ENCODE measurements at regions not wholly inside any gene's neighbourhood (a gene's known extent, or its start where the extent isn't known, plus 50 kb on each side); places are given as distances from the start of the nearest gene placed in this dataset.
A peak's percentile ranks its signal among the peaks of the same experiment; 100 is the strongest.

DNA sequence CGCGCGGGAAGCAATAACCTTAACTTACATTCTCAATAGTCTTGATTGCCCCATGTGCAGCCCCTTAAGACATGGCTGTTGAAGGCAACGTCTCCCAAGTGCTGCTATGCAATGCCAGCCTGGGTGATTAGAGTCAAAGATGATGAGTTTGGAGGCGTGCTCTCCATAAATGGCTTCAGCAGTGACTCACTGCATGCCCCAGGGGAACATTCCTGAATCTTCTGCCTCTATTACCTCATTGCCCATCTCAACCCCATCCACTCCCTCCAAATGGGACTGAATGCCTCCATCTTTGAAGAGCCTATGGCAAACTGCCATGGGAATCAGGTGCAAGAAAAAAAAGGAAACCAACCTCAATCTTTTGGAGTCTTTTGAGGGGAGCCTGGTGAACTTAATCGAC, 282.8 kb downstream of the SNX10 start:
- Mint-ChIP-seq H3K36me3 (peaks cover 4 to 22% of the 10 kb centered on the region in 2 donors), H3K27ac (no peak overlapping the region), H3K9me3 (peaks cover 3 to 16% (median 10%) of the 10 kb centered on the region in 7 donors), H3K4me1 (no peaks in the 10 kb centered on the region), H3K27me3 (peaks cover 31 to 72% (median 44%) of the 10 kb centered on the region in 3 donors), H3K4me3 (no peak overlapping the region)
- DNase-seq (no peak), ATAC-seq (ENCODE audit: low read depth in 2 of 2) (no peak)

DNA sequence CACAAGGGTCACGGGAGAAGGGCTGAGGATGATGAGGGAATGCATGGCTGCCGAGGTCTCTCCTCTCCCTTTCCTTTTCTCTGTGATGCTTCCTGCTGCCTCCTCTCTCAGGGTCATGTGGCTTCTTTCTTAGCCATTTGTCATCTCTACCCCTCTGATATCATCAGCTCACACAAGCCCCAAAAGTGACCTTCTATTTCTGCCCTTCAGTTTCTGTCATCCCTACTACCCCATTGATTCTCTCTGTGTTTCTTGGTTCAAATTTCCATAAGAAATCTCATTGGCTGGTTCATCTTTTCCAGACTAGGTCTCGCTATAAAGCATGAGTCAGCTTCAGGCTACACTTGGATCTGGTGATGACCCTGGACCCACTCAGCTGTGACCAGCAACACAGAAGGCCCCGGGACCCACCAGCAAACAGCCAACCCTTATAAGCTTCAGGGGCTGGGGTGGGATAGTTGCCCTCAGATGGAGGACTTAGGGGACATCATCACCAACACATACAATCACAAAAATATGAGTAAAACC, 284.3 kb downstream of the SKAP2 start:
- Mint-ChIP-seq H3K27ac (no peak overlapping the region), H3K9me3 (peaks cover 0 to 3% (median 0%) of the 10 kb centered on the region in 7 donors), H3K36me3 (peaks cover 0 to 7% of the 10 kb centered on the region in 2 donors), H3K27me3 (peaks cover 34 to 72% (median 45%) of the 10 kb centered on the region in 3 donors), H3K4me3 (no peak overlapping the region), H3K4me1 (no peaks in the 10 kb centered on the region)
- ATAC-seq (ENCODE audit: low read depth in 2 of 2) (no peak), DNase-seq (no peak)

DNA sequence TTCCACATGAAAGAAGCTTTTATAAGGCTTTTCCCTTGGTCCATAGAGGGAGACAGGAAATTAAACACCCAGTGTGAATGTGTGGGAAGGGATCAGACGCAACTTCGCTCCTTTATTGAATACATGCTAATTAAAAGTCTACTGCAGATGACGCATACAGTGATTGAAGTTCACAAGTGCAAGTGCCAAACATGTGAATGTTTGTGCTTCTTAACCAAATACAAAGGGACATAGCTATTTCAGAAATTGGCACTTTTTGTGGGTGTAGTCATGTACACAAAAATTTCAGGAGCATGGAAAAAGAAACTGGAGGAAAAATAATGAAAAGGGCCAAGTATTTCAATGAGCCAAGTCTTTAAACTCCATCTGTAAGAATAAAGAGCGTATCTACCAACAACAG, 283.7 kb downstream of the SKAP2 start:
- no peak for ATAC-seq (ENCODE audit: low read depth in 2 of 2)
- Mint-ChIP-seq H3K36me3 (peaks cover 0 to 7% of the 10 kb centered on the region in 2 donors), H3K27me3 (peaks cover 34 to 67% (median 43%) of the 10 kb centered on the region in 3 donors)

DNA sequence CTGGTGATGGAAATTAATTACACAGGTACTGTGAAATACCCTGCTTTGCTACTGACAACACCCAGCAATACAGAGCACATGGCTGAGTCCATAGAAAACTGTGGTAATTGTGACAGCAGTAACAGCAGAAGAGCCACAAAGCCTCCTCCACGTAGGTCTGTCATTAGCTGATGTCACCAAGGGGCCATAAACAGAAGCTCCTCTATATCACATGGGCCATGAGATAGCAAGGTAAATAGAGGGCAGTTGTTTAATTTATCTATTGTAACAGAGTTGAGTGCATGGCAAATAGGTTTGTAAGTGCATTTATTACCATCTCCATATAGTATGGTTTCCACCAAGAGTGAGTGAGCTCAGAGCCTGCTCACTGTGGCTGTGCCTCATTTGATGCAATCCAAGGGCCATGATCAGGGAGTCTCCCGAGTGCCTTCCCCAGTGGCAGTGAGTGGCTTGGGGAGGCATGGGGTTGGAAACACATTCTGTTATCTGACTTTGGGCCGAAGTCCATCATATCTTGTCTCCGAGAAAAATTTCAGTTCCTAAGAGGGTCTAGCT, 281.2 kb downstream of the SKAP2 start:
- no peak for DNase-seq
- Mint-ChIP-seq H3K27me3 (peaks cover 20 to 43% (median 30%) of the 10 kb centered on the region in 3 donors), H3K36me3 (peaks cover 0 to 6% of the 10 kb centered on the region in 2 donors), H3K4me3 (no peak overlapping the region), H3K4me1 (peaks cover 5 to 17% (median 16%) of the 10 kb centered on the region in 3 donors), H3K9me3 (peaks cover 0 to 3% (median 0%) of the 10 kb centered on the region in 7 donors), H3K27ac (no peak overlapping the region)
- ATAC-seq (ENCODE audit: low read depth in 2 of 2): no peak

More for the DNA sequence above, 283.7 kb downstream of the SKAP2 start:
- Mint-ChIP-seq H3K27ac (peak overlapping the region in 1 of 6 donors; percentile 59), H3K4me1 (no peaks in the 10 kb centered on the region), H3K9me3 (peaks cover 0 to 3% (median 0%) of the 10 kb centered on the region in 7 donors), H3K4me3 (no peak overlapping the region)
- no peak for DNase-seq

DNA sequence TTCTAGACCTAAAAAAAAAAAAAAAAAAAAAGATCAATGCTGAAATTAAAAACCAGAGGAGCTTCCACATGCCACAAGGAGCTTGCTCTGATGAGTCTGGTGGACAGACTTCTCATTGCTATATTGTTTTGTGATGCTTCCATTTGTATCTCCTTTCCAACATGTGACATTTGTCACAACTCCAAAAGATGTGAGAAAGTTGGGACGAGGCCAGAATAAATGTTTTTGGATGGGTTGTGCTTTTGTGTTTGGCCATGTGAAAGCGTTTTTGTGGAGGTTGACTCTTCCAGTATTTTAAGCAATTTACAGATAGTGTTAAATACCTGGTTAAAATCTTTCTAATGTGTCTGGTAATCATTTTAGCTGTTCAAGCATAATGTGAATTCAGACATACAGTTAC, 280.1 kb downstream of the SKAP2 start:
- no peak overlapping the region for H3K4me3 Mint-ChIP-seq
- peaks cover 15 to 31% (median 26%) of the 10 kb centered on the region in 3 donors for H3K27me3 Mint-ChIP-seq

DNA sequence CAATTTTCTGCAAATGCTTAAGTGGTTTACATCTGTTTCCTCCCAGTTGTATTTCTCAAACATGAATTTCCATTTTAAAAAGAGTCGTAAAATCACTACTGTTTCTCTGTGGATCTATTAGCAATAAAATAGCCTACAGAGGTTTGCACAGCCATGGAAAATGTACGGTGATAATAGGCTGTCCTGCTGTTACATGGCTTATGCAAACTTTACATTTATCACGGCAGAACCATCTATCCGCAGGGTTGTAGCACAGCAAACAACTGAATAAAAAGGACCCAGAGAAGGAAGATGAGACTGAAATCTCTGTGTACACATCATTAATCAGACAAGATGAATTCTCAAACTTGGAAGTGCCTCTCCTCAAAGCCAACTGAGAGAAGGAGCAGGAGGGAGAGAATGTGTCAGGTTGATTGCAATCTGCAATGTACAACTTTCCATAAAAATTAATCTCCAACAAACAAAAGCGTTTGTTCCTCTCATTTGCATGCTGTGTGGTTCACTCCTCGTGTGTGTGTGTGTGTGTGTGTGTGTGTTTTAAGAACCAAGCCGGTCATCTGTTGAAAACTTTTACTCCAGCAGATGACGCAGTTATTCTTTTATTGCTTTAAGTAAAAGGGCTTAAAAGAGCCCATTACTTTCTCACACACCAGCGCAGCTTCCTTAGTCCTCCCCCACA, 279.3 kb downstream of the SKAP2 start:
- no peak overlapping the region for H3K4me3 Mint-ChIP-seq
- peaks cover 0 to 2% (median 0%) of the 10 kb centered on the region in 7 donors for H3K9me3 Mint-ChIP-seq
- peaks cover 8 to 23% (median 21%) of the 10 kb centered on the region in 3 donors for H3K27me3 Mint-ChIP-seq
- no peak overlapping the region for H3K27ac Mint-ChIP-seq
- peaks cover 5 to 24% (median 20%) of the 10 kb centered on the region in 3 donors for H3K4me1 Mint-ChIP-seq
- DNase-seq (no peak), ATAC-seq (ENCODE audit: low read depth in 2 of 2) (no peak)
- no peaks in the 10 kb centered on the region for H3K36me3 Mint-ChIP-seq

More for the DNA sequence above, 280.1 kb downstream of the SKAP2 start:
- Mint-ChIP-seq H3K27ac (no peak overlapping the region), H3K4me1 (peaks cover 5 to 21% (median 20%) of the 10 kb centered on the region in 3 donors), H3K9me3 (peaks cover 0 to 2% (median 0%) of the 10 kb centered on the region in 7 donors), H3K36me3 (no peaks in the 10 kb centered on the region)
- ATAC-seq (ENCODE audit: low read depth in 2 of 2) (no peak), DNase-seq (no peak)

DNA sequence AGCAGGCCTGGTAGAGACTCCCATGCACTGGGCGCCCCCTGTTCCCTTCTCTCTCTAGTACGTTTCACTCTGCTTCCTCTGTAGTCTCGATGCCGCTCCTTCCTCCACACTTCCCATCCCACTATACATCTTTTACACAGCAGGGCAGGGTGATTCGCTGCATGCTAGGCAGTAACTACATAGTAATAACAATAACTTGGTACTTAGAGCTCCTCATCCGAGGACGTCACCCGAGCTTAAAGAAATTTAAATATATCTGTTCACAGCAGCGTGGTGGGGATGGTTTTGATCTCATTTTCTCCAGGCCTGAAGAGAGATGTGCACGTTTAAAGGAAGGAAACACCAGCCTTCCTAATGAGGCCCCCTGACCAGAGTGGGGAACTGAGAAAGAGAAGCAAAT, 276.9 kb downstream of the SKAP2 start:
- DNase-seq: no peak
- peaks cover 0 to 2% (median 0%) of the 10 kb centered on the region in 7 donors for H3K9me3 Mint-ChIP-seq
- H3K27ac Mint-ChIP-seq: no peak overlapping the region
- H3K36me3 Mint-ChIP-seq: no peaks in the 10 kb centered on the region
- peaks cover 0 to 13% (median 0%) of the 10 kb centered on the region in 3 donors for H3K27me3 Mint-ChIP-seq
- peak in 1 of 2 donors; percentile 9 for ATAC-seq (ENCODE audit: low read depth in 2 of 2)
- peaks cover 5 to 24% (median 20%) of the 10 kb centered on the region in 3 donors for H3K4me1 Mint-ChIP-seq
- peak overlapping the region in 1 of 8 donors; percentile 4 for H3K4me3 Mint-ChIP-seq

DNA sequence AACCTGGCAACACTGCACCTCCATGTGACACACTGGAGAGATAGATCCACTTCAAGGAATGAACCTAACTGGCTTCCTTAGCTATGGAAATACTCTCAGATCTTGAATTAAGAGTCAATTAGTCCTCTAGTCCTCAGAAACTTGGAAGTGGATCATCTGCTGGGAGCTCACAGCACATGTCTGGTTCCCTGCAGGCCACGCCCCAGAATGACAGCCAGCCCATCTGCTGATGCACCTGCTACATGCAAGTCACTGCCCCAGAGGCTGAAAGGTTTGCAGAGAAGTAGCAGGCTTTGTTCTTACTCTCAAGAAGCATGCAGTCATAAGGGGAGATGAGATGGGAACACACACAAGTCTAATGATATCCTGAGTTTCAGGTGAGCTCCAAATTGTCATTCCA, 275.9 kb downstream of the SKAP2 start:
- Mint-ChIP-seq H3K4me1 (peaks cover 5 to 24% (median 20%) of the 10 kb centered on the region in 3 donors), H3K9me3 (peaks cover 0 to 2% (median 0%) of the 10 kb centered on the region in 7 donors)

DNA sequence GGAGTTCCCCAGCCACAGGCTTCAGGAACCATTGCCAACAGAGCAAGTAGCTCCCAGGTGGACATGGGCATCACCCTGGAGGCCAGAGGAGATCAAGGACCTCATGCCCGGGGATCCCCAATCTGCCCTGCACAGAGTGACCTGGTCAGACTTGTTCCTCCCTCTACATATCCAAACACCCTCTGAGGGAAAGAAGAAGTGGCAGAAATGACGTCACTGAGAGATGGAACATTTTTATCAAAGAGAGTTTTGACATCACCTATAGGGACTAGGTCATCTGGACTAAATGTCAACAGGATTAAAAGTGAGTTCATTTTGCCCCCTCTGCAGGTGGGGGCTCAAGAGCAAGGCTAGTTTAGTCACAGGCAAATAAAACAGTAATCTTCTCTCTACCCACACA, 273.7 kb downstream of the SKAP2 start:
- H3K27ac Mint-ChIP-seq: no peak overlapping the region
- no peaks in the 10 kb centered on the region for H3K9me3 Mint-ChIP-seq
- no peaks in the 10 kb centered on the region for H3K36me3 Mint-ChIP-seq
- no peak overlapping the region for H3K4me3 Mint-ChIP-seq
- H3K27me3 Mint-ChIP-seq: peaks cover 0 to 6% (median 0%) of the 10 kb centered on the region in 3 donors
- DNase-seq: no peak
- ATAC-seq (ENCODE audit: low read depth in 2 of 2): no peak
- peaks cover 5 to 24% (median 20%) of the 10 kb centered on the region in 3 donors for H3K4me1 Mint-ChIP-seq

More for the DNA sequence above, 275.9 kb downstream of the SKAP2 start:
- no peaks in the 10 kb centered on the region for H3K36me3 Mint-ChIP-seq
- no peak for DNase-seq
- no peak for ATAC-seq (ENCODE audit: low read depth in 2 of 2)
- H3K27ac Mint-ChIP-seq: no peak overlapping the region
- peaks cover 0 to 11% (median 0%) of the 10 kb centered on the region in 3 donors for H3K27me3 Mint-ChIP-seq
- peak overlapping the region in 1 of 8 donors; percentile 26 for H3K4me3 Mint-ChIP-seq

DNA sequence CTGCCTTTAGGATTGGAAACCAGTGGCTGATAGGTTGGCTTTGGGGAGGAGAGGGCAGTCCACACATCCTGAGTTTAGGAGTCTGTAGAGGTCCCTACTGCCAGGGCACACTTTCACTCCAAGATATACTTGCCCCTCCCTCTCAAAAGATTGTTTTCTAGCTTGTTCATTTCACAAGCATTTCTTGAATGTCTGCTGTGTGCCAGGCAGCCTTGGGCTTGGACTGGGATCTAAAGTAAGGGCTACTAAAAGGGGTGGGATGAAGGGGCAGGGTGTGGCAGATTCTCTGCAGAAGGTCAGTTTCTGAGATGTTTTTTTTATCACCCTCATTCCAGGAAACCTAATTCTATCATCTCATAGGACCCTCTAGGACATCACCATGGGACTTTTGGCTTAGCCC, 272.4 kb downstream of the SKAP2 start:
- ATAC-seq (ENCODE audit: low read depth in 2 of 2): no peak
- Mint-ChIP-seq H3K9me3 (no peaks in the 10 kb centered on the region), H3K4me1 (peaks cover 5 to 19% (median 15%) of the 10 kb centered on the region in 3 donors), H3K4me3 (no peak overlapping the region), H3K27me3 (peaks cover 0 to 6% (median 0%) of the 10 kb centered on the region in 3 donors), H3K27ac (no peak overlapping the region), H3K36me3 (no peaks in the 10 kb centered on the region)
- DNase-seq: no peak

DNA sequence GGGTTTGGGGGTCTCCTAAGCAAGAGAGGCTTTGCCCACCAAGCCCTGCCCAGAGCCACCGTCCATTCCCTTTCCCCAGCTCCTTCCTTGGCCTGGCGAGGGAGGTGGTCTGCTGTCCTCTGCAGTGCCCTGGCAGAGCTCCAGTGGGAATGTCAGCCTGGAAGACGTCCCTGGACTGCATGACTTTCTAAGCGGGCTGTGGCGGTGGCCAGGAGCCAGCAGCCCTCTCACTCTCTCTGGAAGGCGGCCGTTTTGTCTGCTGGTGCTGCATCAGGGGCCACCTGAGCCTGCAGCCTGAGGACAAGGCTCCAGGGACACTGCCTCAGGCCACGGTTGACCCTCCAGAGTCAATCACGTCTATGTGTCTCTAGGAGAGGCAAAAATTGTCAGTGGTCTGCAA, 271.0 kb downstream of the SKAP2 start:
- Mint-ChIP-seq H3K9me3 (peaks cover 0 to 2% (median 0%) of the 10 kb centered on the region in 7 donors), H3K36me3 (peaks cover 0 to 6% of the 10 kb centered on the region in 2 donors), H3K27ac (no peak overlapping the region), H3K27me3 (peaks cover 0 to 2% (median 0%) of the 10 kb centered on the region in 3 donors), H3K4me1 (peaks cover 0 to 5% (median 2%) of the 10 kb centered on the region in 3 donors), H3K4me3 (no peak overlapping the region)
- DNase-seq (no peak), ATAC-seq (ENCODE audit: low read depth in 2 of 2) (no peak)

DNA sequence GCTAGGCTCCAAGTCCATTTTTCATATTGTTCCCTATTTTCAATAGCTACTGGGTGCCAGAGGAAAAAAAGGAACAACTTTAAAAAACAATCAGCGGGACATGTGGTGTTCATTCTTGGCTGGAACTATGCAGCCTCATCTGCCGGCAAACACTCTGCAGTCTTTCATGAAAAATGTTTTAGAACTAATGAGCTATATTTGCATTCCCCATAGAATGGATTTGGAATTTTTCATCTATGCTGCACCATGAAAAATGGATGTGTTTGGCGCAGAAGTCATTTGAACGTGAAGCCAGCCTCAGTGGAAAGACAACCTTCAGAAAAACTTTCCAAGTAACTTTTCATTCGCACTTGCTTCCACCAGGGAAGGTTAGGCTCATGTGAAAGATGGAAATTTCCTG, 270.5 kb downstream of the SKAP2 start:
- H3K4me3 Mint-ChIP-seq: no peak overlapping the region
- H3K36me3 Mint-ChIP-seq: peaks cover 0 to 11% of the 10 kb centered on the region in 2 donors
- no peak overlapping the region for H3K27ac Mint-ChIP-seq
- peaks cover 0 to 2% (median 0%) of the 10 kb centered on the region in 7 donors for H3K9me3 Mint-ChIP-seq
- no peak for ATAC-seq (ENCODE audit: low read depth in 2 of 2)
- peaks cover 0 to 3% (median 0%) of the 10 kb centered on the region in 3 donors for H3K4me1 Mint-ChIP-seq
- DNase-seq: no peak
- no peaks in the 10 kb centered on the region for H3K27me3 Mint-ChIP-seq

DNA sequence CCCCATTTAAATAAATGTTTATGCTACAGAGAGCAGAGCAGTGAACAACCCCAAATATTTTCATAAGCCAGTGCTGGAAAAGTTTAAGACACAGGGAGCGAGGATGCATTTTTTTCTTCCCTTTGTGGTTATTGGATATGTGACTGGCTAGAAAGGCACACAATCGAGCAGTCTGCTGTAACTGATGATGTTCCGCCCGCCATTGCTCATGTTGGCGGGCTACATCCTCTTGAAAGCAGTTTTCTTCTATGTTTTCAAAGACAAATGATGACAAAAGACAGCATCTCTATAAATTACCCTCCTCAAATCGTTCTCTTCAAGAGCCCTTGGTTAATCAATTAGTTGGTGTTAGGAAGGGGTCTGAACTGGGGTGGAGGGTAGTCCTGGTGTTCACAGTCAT, 269.8 kb downstream of the SKAP2 start:
- no peak for ATAC-seq (ENCODE audit: low read depth in 2 of 2)
- H3K27ac Mint-ChIP-seq: no peak overlapping the region

More for the DNA sequence above, 269.8 kb downstream of the SKAP2 start:
- DNase-seq: no peak
- Mint-ChIP-seq H3K4me3 (no peak overlapping the region), H3K27me3 (no peaks in the 10 kb centered on the region), H3K36me3 (peaks cover 0 to 13% of the 10 kb centered on the region in 2 donors), H3K4me1 (peaks cover 0 to 3% (median 0%) of the 10 kb centered on the region in 3 donors), H3K9me3 (peaks cover 0 to 2% (median 0%) of the 10 kb centered on the region in 7 donors)

Data from naive B cell (primary cell).